ENCODE measurements at regions not wholly inside any gene's neighbourhood (a gene's known extent, or its start where the extent isn't known, plus 50 kb on each side); places are given as distances from the start of the nearest gene placed in this dataset.
"Not testable (repeated sequence)": the region's sequence is repeated elsewhere in the genome, so short reads cannot be mapped to it uniquely, and the experiment has no call there.

DNA sequence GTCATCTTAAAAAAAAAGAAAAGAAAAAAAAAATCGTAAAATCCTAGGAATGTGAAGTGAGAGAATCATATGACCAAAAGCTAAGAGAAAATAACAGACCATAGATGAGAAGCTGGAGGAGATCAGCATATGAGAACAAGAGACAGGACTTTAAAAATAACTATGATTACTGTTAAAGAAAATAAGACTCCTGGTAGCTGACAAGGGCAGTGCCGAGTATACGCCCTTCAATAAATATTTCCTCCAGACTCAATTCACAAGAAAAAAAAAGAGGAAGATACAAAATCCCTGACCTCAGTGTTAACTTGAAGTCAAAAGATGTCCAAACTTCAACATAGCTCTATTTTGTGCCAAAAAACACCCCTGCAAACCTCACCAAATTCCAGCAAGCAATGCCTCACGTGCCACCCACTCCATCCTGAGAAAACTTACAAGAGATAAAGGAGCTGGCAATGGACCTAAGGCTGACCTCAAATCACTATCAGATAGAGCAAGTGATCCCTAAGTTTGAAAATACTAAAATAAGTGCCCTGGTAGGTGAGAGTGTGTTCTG lies 817.2 kb downstream of the SOCS6 start:
- ATAC-seq = no peak
- DNase-seq = no peak
- intact Hi-C loops (cut with micrococcal nuclease) = no loop called here

DNA sequence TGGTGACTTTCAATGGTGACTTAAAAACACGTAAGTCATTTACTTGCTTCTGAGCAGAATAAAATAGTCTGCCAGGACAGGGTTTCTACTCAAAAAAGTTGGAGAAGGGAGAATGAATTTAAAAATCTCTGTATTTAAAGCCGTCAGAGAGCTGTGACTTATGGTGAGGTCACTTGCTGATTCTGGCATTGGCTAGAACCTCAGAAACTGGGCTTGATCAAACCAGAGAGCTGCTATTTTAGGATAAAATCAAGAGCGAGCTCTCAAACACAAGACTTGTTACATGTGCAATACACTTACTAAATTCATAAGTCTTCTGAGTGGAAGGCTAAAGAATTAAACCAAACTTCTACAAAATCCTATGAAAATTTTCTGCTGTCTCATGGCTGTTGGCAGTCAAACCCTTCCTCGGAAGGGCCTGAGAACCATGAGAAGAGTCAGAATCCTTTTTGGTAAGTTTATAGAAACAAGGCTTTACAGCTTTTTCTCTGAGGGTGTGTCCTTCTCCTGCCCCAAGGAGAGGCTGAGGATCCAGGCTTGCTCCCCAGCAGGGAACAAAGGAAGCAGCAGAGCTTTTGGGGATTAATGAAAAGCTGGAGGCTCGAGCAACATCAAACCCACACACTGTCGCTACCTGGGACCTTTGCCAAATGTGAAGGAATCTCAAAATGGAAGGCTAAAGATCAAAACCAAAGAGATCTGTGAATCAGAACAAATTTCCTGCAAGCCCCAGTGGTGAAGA lies 816.4 kb downstream of the SOCS6 start:
- ATAC-seq = peak; percentile 43
- intact Hi-C loops (cut with micrococcal nuclease) = no loop called here

GRCh38 chr18:71079606-71080005 lies 790.8 kb downstream of the SOCS6 start:
- no peak for DNase-seq
- no peak for ATAC-seq
- intact Hi-C loops (cut with micrococcal nuclease) = no loop called here

More for the DNA sequence above, 816.4 kb downstream of the SOCS6 start:
- no peak for DNase-seq

- ATAC-seq (no peak), DNase-seq (no peak)
- intact Hi-C loops (cut with micrococcal nuclease) = no loop called here
Measured at GRCh38 chr18:71077451-71077850, 788.6 kb downstream of the SOCS6 start.

GRCh38 chr18:71075147-71075546 lies 786.3 kb downstream of the SOCS6 start:
- no peak for ATAC-seq
- intact Hi-C loops (cut with micrococcal nuclease) = no loop called here
- no peak for DNase-seq

GRCh38 chr18:71068338-71068737 lies 779.5 kb downstream of the SOCS6 start:
- no peak for DNase-seq
- intact Hi-C loops (cut with micrococcal nuclease) = no loop called here
- no peak for ATAC-seq

DNA sequence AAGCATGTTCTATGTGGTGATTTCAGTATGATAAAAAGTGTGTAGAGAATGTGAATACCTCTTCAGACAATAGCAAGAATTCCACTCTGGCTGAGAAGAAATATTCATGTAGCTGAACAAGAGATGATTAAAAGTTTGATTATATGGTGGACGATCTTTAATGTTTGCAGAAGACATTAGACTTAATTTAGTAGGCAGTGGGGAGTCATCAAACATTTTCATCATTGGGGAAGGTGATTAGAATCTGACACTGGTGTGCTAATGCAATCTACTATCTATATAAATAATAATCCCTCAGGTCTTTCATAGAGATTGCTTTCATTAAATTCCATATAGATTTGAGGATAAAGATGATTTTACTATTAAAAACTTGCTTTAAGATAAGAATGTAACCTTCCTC lies 761.0 kb downstream of the SOCS6 start:
- DNase-seq = no peak
- intact Hi-C loops (cut with micrococcal nuclease) = no loop called here
- no peak for ATAC-seq

- ATAC-seq = no peak
- DNase-seq = no peak
- intact Hi-C loops (cut with micrococcal nuclease) = no loop called here
Measured at GRCh38 chr18:71047882-71048281, 759.0 kb downstream of the SOCS6 start.

DNA sequence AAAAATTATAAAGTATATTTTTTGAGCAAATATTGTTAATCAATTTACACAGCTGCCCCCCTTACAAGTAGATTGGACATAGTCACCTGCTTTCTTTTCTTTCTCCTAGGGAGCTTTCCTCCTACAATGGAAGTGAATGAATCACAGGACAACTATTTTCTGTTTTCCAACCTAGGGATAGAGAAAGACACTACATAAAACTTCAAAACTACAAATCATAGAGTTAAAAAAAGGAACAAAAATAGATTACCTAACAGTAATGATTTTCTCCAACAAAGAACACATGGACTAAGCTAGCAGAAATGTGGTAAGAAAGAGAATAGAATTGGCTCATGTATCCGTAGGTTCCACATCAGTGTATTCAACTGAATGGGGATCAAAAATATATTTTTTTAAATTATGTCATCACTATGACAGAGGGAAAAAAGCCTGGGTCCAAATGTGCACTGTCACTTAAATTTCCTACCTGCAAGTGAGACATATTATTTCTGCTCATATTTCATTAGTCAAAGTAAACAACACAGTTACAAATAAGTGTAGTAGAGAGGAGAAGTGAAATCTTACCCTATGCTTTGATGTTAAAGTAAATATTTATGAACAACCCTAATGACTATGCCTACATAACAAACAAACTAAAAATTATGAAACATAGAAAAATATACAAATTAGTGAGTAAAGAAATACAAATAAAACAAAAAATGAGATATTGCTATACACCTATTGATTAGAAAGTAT lies 756.7 kb downstream of the SOCS6 start:
- DNase-seq (no peak), ATAC-seq (no peak)
- intact Hi-C loops (cut with micrococcal nuclease) = no loop called here

GRCh38 chr18:71040161-71040560 lies 751.3 kb downstream of the SOCS6 start:
- ATAC-seq (no peak), DNase-seq (no peak)
- intact Hi-C loops (cut with micrococcal nuclease) = no loop called here

DNA sequence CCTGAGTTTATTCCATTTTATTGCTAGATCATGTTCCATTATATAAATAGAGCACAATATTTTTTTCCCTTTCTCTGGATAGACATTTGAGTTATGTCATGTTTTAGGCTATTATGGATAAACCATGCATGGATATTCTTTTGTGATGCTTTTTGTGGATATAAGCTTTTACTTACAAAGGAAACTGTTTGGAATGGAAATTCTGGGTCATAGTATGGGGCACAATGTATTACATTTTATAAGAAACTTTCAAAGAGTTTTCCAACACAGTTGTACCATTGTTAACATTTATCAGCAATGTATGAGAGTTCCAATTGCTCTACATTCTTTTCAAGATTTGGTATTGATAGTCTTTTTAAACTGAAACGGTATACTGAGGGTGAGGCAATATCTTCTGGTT lies 749.4 kb downstream of the SOCS6 start:
- intact Hi-C loops (cut with micrococcal nuclease) = no loop called here
- no peak for DNase-seq
- no peak for ATAC-seq

- intact Hi-C loops (cut with micrococcal nuclease) = no loop called here
- DNase-seq (no peak), ATAC-seq (no peak)
Measured at GRCh38 chr18:71036783-71037182, 747.9 kb downstream of the SOCS6 start.

DNA sequence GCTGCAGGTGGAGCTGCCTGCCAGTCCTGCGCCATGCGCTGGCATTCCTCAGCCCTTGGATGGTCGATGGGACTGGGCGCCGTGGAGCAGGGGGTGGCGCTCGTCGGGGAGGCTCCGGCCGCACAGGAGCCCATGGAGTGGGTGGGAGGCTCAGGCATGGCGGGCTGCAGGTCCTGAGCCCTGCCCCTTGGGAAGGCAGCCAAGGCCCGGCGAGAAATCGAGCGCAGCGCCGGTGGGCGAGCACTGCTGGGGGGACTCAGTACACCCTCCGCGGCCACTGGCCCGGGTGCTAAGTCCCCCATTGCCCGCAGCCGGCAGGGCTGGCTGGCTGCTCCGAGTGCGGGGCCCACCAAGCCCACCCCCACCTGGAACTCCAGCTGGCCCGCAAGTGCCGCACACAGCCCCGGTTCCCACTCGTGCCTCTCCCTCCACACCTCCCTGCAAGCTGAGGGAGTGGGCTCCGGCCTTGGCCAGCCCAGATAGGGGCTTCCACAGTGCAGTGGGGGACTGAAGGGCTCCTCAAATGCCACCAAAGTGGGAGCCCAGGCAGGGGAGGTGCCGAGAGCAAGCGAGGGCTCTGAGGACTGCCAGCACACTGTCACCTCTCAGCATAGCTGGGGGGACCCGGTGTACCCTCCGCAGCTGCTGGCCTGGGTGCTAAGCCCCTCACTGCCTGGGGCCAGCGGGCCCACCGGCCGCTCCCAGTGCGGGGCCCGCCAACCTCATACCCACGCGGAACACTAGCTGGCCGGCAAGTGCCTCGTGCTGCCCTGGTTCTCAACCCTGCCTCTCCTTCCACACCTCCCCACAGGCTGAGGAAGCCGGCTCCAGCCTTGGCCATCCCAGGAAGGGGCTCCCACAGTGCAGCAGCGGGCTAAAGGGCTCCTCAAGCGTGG lies 742.7 kb downstream of the SOCS6 start:
- intact Hi-C loops (cut with micrococcal nuclease); DNase-seq; ATAC-seq: not testable (repeated sequence)

GRCh38 chr18:71030085-71030484 lies 741.2 kb downstream of the SOCS6 start:
- intact Hi-C loops (cut with micrococcal nuclease); DNase-seq; ATAC-seq: not testable (repeated sequence)

DNA sequence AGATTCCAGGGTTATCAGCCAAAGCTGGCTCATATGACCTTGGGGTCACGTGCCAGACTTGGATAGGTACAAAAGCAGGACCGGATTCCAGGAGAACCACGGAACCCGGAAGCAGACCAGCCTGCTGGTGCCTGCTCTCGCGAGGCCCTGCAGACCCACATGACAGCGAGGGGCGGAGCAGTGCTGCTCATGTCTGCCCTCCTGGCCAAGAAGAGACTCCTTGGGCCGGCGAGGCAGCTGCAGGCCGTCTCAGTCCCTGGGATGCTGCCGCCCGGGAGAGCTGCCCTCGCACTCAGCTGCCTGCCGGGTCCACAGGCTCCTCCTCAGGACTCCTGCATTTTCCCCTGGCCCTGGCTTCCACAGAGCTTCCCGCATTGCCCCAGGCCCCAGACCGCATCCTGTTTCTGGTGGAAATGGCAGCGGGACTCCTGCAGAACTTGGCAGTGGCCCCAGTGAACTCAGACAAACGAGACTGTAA lies 739.5 kb downstream of the SOCS6 start:
- no peak for DNase-seq
- intact Hi-C loops (cut with micrococcal nuclease) = no loop called here
- ATAC-seq = no peak

- intact Hi-C loops (cut with micrococcal nuclease) = no loop called here
- ATAC-seq = no peak
- no peak for DNase-seq
Measured at GRCh38 chr18:71027531-71027930, 738.7 kb downstream of the SOCS6 start.

- intact Hi-C loops (cut with micrococcal nuclease) = no loop called here
- no peak for DNase-seq
- no peak for ATAC-seq
Measured at GRCh38 chr18:71025505-71026225, 736.8 kb downstream of the SOCS6 start.

DNA sequence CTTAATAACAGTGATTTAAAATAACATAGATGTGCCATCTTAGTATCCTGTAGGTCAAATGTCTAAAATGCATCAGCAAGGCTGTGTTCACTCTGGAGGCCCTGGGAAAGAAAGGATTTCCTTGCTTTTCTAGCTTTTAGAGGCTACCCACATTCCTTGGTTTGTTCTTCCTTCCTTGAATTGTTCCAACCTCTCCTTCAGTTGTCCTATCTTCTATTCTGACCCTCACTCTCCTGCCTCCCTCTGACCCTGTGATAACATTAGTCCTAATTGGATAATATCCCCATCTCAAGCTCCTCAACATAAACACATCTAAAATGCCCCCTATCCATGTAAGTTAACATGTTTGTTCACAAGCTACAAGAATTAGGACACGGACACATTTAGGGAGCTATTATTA lies 733.5 kb downstream of the SOCS6 start:
- DNase-seq (no peak), ATAC-seq (no peak)
- intact Hi-C loops (cut with micrococcal nuclease) = no loop called here

GRCh38 chr18:71021030-71021362 lies 732.2 kb downstream of the SOCS6 start:
- intact Hi-C loops (cut with micrococcal nuclease) = no loop called here
- no peak for DNase-seq
- ATAC-seq = no peak
